Effector memory CD4-positive, alpha-beta T cell (primary cell): ENCODE measurements at regions not wholly inside any gene's neighbourhood (a gene's known extent, or its start where the extent isn't known, plus 50 kb on each side); places are given as distances from the start of the nearest gene placed in this dataset.
"Not testable (repeated sequence)": the region's sequence is repeated elsewhere in the genome, so short reads cannot be mapped to it uniquely, and the experiment has no call there.

Source experiments
- DNase-seq, 3 donors: peaks; one replicate each; pipeline ENCODE4 v3.0.0-alpha.2; 2020
- H3K27ac ChIP-seq: 2 replicates; pipeline ENCODE4 v1.7.0; 2013; ENCODE audit warnings: mild to moderate bottlenecking, low read length, moderate library complexity; ENCODE audit not compliant: insufficient read depth, poor library complexity, severe bottlenecking
- H3K27me3 ChIP-seq: replicated peaks from 2 replicates; pipeline ENCODE4 v1.7.0; 2013; ENCODE audit warnings: mild to moderate bottlenecking, low read length; ENCODE audit not compliant: insufficient read depth, control insufficient read depth, poor library complexity, severe bottlenecking
- H3K36me3 ChIP-seq: 2 replicates; pipeline ENCODE4 v1.7.0; 2013; ENCODE audit warnings: mild to moderate bottlenecking, low read length, moderate library complexity; ENCODE audit not compliant: control insufficient read depth, insufficient read depth
- H3K4me1 ChIP-seq: 2 replicates; pipeline ENCODE4 v1.7.0; 2013; ENCODE audit warnings: low read length, mild to moderate bottlenecking; ENCODE audit not compliant: control insufficient read depth, insufficient read depth, poor library complexity, severe bottlenecking
- H3K4me3 ChIP-seq: 2 replicates; pipeline ENCODE4 v1.7.0; 2013; ENCODE audit warnings: low read length, low read depth, mild to moderate bottlenecking; ENCODE audit not compliant: insufficient read depth, poor library complexity, severe bottlenecking
- H3K9me3 ChIP-seq: 2 replicates; pipeline ENCODE4 v1.7.0; 2013; ENCODE audit warnings: mild to moderate bottlenecking, low read length, moderate library complexity; ENCODE audit not compliant: control insufficient read depth

- Histone ChIP-seq H3K36me3 (no peaks in the 10 kb centered on the region), H3K4me3 (no peak overlapping the region), H3K9me3 (no peaks in the 10 kb centered on the region), H3K27me3 (no peaks in the 10 kb centered on the region), H3K27ac (no peak overlapping the region), H3K4me1 (peaks cover 4% of the 10 kb centered on the region)
- DNase-seq = no peak
Measured at GRCh38 chr22:27244328-27244727, 557.2 kb downstream of the MN1 start.

- H3K36me3 ChIP-seq = no peaks in the 10 kb centered on the region
- no peak overlapping the region for H3K27ac ChIP-seq
- H3K4me1 ChIP-seq = peaks cover 4% of the 10 kb centered on the region
- no peaks in the 10 kb centered on the region for H3K27me3 ChIP-seq
- DNase-seq = no peak
- no peak overlapping the region for H3K4me3 ChIP-seq
- no peaks in the 10 kb centered on the region for H3K9me3 ChIP-seq
Measured at GRCh38 chr22:27245056-27245455, 556.5 kb downstream of the MN1 start.

- no peak overlapping the region for H3K4me3 ChIP-seq
- H3K27me3 ChIP-seq = no peaks in the 10 kb centered on the region
- H3K36me3 ChIP-seq = no peaks in the 10 kb centered on the region
- H3K4me1 ChIP-seq = peaks cover 4% of the 10 kb centered on the region
- no peak overlapping the region for H3K27ac ChIP-seq
- H3K9me3 ChIP-seq = no peaks in the 10 kb centered on the region
- DNase-seq = no peak
Measured at GRCh38 chr22:27246558-27246957, 555.0 kb downstream of the MN1 start.

- peaks cover 4% of the 10 kb centered on the region for H3K4me1 ChIP-seq
- no peaks in the 10 kb centered on the region for H3K27me3 ChIP-seq
- DNase-seq = no peak
- no peaks in the 10 kb centered on the region for H3K36me3 ChIP-seq
- no peaks in the 10 kb centered on the region for H3K9me3 ChIP-seq
- no peak overlapping the region for H3K4me3 ChIP-seq
- no peak overlapping the region for H3K27ac ChIP-seq
Measured at GRCh38 chr22:27247701-27248434, 553.7 kb downstream of the MN1 start.

- peaks cover 4% of the 10 kb centered on the region for H3K4me1 ChIP-seq
- no peaks in the 10 kb centered on the region for H3K27me3 ChIP-seq
Measured at GRCh38 chr22:27250418-27250817, 551.1 kb downstream of the MN1 start.

GRCh38 chr22:27250886-27251285 is 550.7 kb downstream of the MN1 start:
- Histone ChIP-seq H3K36me3 (no peaks in the 10 kb centered on the region), H3K4me1 (peaks cover 4% of the 10 kb centered on the region), H3K27me3 (no peaks in the 10 kb centered on the region), H3K4me3 (no peak overlapping the region), H3K9me3 (no peaks in the 10 kb centered on the region), H3K27ac (no peak overlapping the region)
- no peak for DNase-seq

More at GRCh38 chr22:27250418-27250817, 551.1 kb downstream of the MN1 start:
- no peak overlapping the region for H3K4me3 ChIP-seq
- no peaks in the 10 kb centered on the region for H3K9me3 ChIP-seq
- no peak overlapping the region for H3K27ac ChIP-seq
- DNase-seq = no peak
- no peaks in the 10 kb centered on the region for H3K36me3 ChIP-seq

- H3K4me1 ChIP-seq = peaks cover 4% of the 10 kb centered on the region
- no peak overlapping the region for H3K4me3 ChIP-seq
- no peaks in the 10 kb centered on the region for H3K36me3 ChIP-seq
- no peak for DNase-seq
- H3K9me3 ChIP-seq = no peaks in the 10 kb centered on the region
- H3K27ac ChIP-seq = no peak overlapping the region
- H3K27me3 ChIP-seq = no peaks in the 10 kb centered on the region
Measured at GRCh38 chr22:27251563-27251962, 550.0 kb downstream of the MN1 start.

GRCh38 chr22:27252282-27253049 is 549.1 kb downstream of the MN1 start:
- DNase-seq = no peak
- Histone ChIP-seq H3K36me3 (no peaks in the 10 kb centered on the region), H3K27me3 (no peaks in the 10 kb centered on the region), H3K9me3 (no peaks in the 10 kb centered on the region), H3K27ac (no peak overlapping the region), H3K4me1 (peaks cover 2% of the 10 kb centered on the region), H3K4me3 (no peak overlapping the region)

GRCh38 chr22:27253108-27253902 is 548.3 kb downstream of the MN1 start:
- Histone ChIP-seq H3K36me3 (no peaks in the 10 kb centered on the region), H3K27ac (no peak overlapping the region), H3K9me3 (no peaks in the 10 kb centered on the region), H3K4me1 (no peaks in the 10 kb centered on the region), H3K27me3 (no peaks in the 10 kb centered on the region), H3K4me3 (no peak overlapping the region)
- DNase-seq = no peak

GRCh38 chr22:27254063-27254462 is 547.5 kb downstream of the MN1 start:
- H3K36me3 ChIP-seq, H3K27ac ChIP-seq, H3K4me1 ChIP-seq, DNase-seq, H3K4me3 ChIP-seq, H3K9me3 ChIP-seq, H3K27me3 ChIP-seq: not testable (repeated sequence)
